ENCODE measurements at regions not wholly inside any gene's neighbourhood (a gene's known extent, or its start where the extent isn't known, plus 50 kb on each side); places are given as distances from the start of the nearest gene placed in this dataset.

- TF ChIP-seq CTCF (IDR thresholded peaks at IDR 0.05) (no peak), POLR2A (IDR thresholded peaks at IDR 0.05) (no peak)
These were observed 65.0 kb upstream of the PTPRJ start for GRCh38 chr11:47915374-47915773.

All from esophagus squamous epithelium (tissue), 4 donors.